Testis (tissue), 2 donors: ENCODE measurements at regions not wholly inside any gene's neighbourhood (a gene's known extent, or its start where the extent isn't known, plus 50 kb on each side); places are given as distances from the start of the nearest gene placed in this dataset.

Experiments
- CTCF ChIP-seq, 3 experiments: fragments of 450-650 bp in 2 of 3; fragments of 200-600 bp in 1 of 3; sonication (generic) in 1 of 3; IDR thresholded peaks; one replicate each; pipeline ENCODE4 v1.5.1; 2016 to 2019; ENCODE audit warnings: antibody characterized with exemption in 3 of 3, mild to moderate bottlenecking in 2 of 3, moderate library complexity in 1 of 3
- POLR2A ChIP-seq: fragments of 450-650 bp; IDR thresholded peaks from one replicate; pipeline ENCODE4 v1.6.1; 2017; ENCODE audit warnings: antibody characterized with exemption, mild to moderate bottlenecking, moderate library complexity

- TF ChIP-seq POLR2A (no peak), CTCF (IDR thresholded peaks at IDR 0.05) (no peak)
Measured at GRCh38 chr14:55914771-55915170, 203.4 kb upstream of the PELI2 start.
